IMR-90 (cell line): ENCODE measurements at regions not wholly inside any gene's neighbourhood (a gene's known extent, or its start where the extent isn't known, plus 50 kb on each side); places are given as distances from the start of the nearest gene placed in this dataset.

Source experiments
- ATAC-seq: fragments of 200-7000 bp; cut with Tn5 transposase; 2 replicates; pipeline ENCODE4 v1.9.1; 2020; ENCODE audit warnings: low read depth, mild to moderate bottlenecking, moderate library complexity
- BruUV-seq: library from RNA; stranded (reverse); fragments of 400-500 nt; replicated peaks from 2 replicates; lab custom pipeline; 2021; lab: Mats Ljungman, UMichigan
- CTCF ChIA-PET: fragments of 300-600 bp; formaldehyde crosslinking; extraction: SDS; loops from one replicate; lab custom pipeline; 2021; ENCODE audit warnings: antibody characterized with exemption; lab: Yijun Ruan, JAX
- POLR2A ChIA-PET: fragments of 300-600 bp; sonication (Branson Sonifier 250); formaldehyde crosslinking; loops from one replicate; lab custom pipeline; 2022; ENCODE audit warnings: antibody characterized with exemption; ENCODE audit not compliant: unreplicated experiment; lab: Charles Lee
- DNase-seq: peaks from one replicate; pipeline ENCODE4 v3.0.0; 2013
- H2AFZ ChIP-seq: replicated peaks from 2 replicates; pipeline ENCODE3; 2013; ENCODE audit warnings: low read length, mild to moderate bottlenecking; ENCODE audit not compliant: poor library complexity
- H2AK5ac ChIP-seq: 2 replicates; pipeline ENCODE4 v1.6.1; 2013; ENCODE audit warnings: low read depth, low read length, inconsistent platforms
- H2AK9ac ChIP-seq: replicated peaks from 2 replicates; pipeline ENCODE3; 2013; ENCODE audit warnings: mild to moderate bottlenecking, low read depth, low read length, moderate library complexity; ENCODE audit not compliant: poor library complexity
- H2BK120ac ChIP-seq: 2 replicates; pipeline ENCODE4 v1.6.1; 2013; ENCODE audit warnings: low read depth, low read length, inconsistent platforms
- H2BK15ac ChIP-seq: 3 replicates; pipeline ENCODE4 v1.6.1; 2013; ENCODE audit warnings: low read depth, low read length, inconsistent platforms
- H2BK20ac ChIP-seq: 2 replicates; pipeline ENCODE4 v1.6.1; 2013; ENCODE audit warnings: low read depth, mild to moderate bottlenecking, inconsistent platforms, low read length, moderate library complexity
- H2BK5ac ChIP-seq: 2 replicates; pipeline ENCODE4 v1.6.1; 2013; ENCODE audit warnings: mild to moderate bottlenecking, low read depth, low read length, inconsistent platforms; ENCODE audit not compliant: poor library complexity, severe bottlenecking
- H3K14ac ChIP-seq: replicated peaks from 2 replicates; pipeline ENCODE4 v1.6.1; 2013; ENCODE audit warnings: low read depth, low read length, inconsistent platforms
- H3K18ac ChIP-seq: 2 replicates; pipeline ENCODE4 v1.6.1; 2013; ENCODE audit warnings: low read depth, low read length, control low read depth
- H3K23ac ChIP-seq: 2 replicates; pipeline ENCODE4 v1.6.1; 2013; ENCODE audit warnings: low read depth, low read length, inconsistent platforms
- H3K27ac ChIP-seq: 2 replicates; pipeline ENCODE4 v1.5.1; 2013; ENCODE audit warnings: mild to moderate bottlenecking, control low read depth, low read length; ENCODE audit not compliant: insufficient read depth
- H3K27me3 ChIP-seq: 2 replicates; pipeline ENCODE4 v1.6.1; 2013; ENCODE audit warnings: low read length; ENCODE audit not compliant: control insufficient read depth, insufficient read depth
- H3K36me3 ChIP-seq: 2 replicates; pipeline ENCODE4 v1.6.1; 2013; ENCODE audit warnings: low read length, mixed read lengths; ENCODE audit not compliant: control insufficient read depth, insufficient read depth
- H3K4ac ChIP-seq: 2 replicates; pipeline ENCODE4 v1.6.1; 2013; ENCODE audit warnings: low read depth, low read length, inconsistent platforms
- H3K4me1 ChIP-seq: 2 replicates; pipeline ENCODE4 v1.6.1; 2013; ENCODE audit warnings: low read length, mixed read lengths; ENCODE audit not compliant: control insufficient read depth, insufficient read depth
- H3K4me2 ChIP-seq: 2 replicates; pipeline ENCODE4 v1.6.1; 2013; ENCODE audit warnings: low read depth, mild to moderate bottlenecking, control low read depth, low read length, moderate library complexity
- H3K4me3 ChIP-seq: 2 replicates; pipeline ENCODE4 v1.5.1; 2013; ENCODE audit warnings: low read depth, mild to moderate bottlenecking, control low read depth, low read length, moderate library complexity; ENCODE audit not compliant: insufficient read depth
- H3K56ac ChIP-seq: 2 replicates; pipeline ENCODE4 v1.6.1; 2013; ENCODE audit warnings: low read length, inconsistent platforms; ENCODE audit not compliant: insufficient read depth; ENCODE audit errors: extremely low read depth
- H3K79me1 ChIP-seq, 2 experiments: 2 replicates each; pipeline ENCODE4 v1.6.1; 2013; ENCODE audit warnings: low read length in 2 of 2, inconsistent platforms in 1 of 2, low read depth in 1 of 2
- H3K9ac ChIP-seq: 2 replicates; pipeline ENCODE4 v1.6.1; 2013; ENCODE audit warnings: low read depth, low read length, control low read depth
- H3K9me1 ChIP-seq: 2 replicates; pipeline ENCODE4 v1.6.1; 2013; ENCODE audit warnings: low read length, inconsistent platforms; ENCODE audit not compliant: insufficient read depth
- H3K9me3 ChIP-seq: 2 replicates; pipeline ENCODE4 v1.6.1; 2013; ENCODE audit warnings: low read length; ENCODE audit not compliant: control insufficient read depth, insufficient read depth
- H4K20me1 ChIP-seq: 2 replicates; pipeline ENCODE4 v1.6.1; 2013; ENCODE audit warnings: low read length, inconsistent platforms; ENCODE audit not compliant: insufficient read depth
- H4K5ac ChIP-seq: 2 replicates; pipeline ENCODE4 v1.6.1; 2013; ENCODE audit warnings: mild to moderate bottlenecking, low read depth, low read length, control low read depth
- H4K8ac ChIP-seq, 2 experiments: 2 replicates each; pipeline ENCODE4 v1.6.1; 2013; ENCODE audit warnings: low read depth in 2 of 2, low read length in 2 of 2, control low read depth in 1 of 2, inconsistent platforms in 1 of 2
- H4K91ac ChIP-seq: 2 replicates; pipeline ENCODE4 v1.6.1; 2013; ENCODE audit warnings: low read depth, low read length, inconsistent platforms; ENCODE audit not compliant: insufficient read depth
- BHLHE40 ChIP-seq: fragments of 150-350 bp; IDR thresholded peaks from 2 replicates; pipeline ENCODE4 v1.6.1; 2016; ENCODE audit warnings: mild to moderate bottlenecking, low read depth, low read length
- CEBPB ChIP-seq: IDR thresholded peaks from 2 replicates; pipeline ENCODE4 v1.6.1; 2012; ENCODE audit warnings: low read depth, low read length, improper control_type of control experiment
- WGBS, 2 experiments: methylation state at CpG; one replicate each; pipeline versions ENCODE4 v1.1.5 to v1.1.7; 2013; ENCODE audit warnings: missing lambda C conversion rate in 2 of 2; ENCODE audit not compliant: insufficient read length in 1 of 2; ENCODE audit errors: extremely low coverage in 2 of 2; 5-methylcytosine and 5-hydroxymethylcytosine counted together
- dilution Hi-C: fragments of 300-500 bp; cut with HindIII; formaldehyde crosslinking; loops from one replicate; pipeline ENCODE4 v1.14.3; 2018; ENCODE audit warnings: low sequenced_read_pairs; ENCODE audit not compliant: unreplicated experiment
- in situ Hi-C: fragments of 300-500 bp; cut with MboI; formaldehyde crosslinking; loops from 3 replicates; pipeline ENCODE4 v1.14.3; 2019; ENCODE audit warnings: low sequenced_read_pairs, inconsistent platforms, mixed read lengths
- intact Hi-C: fragments of 100-400 bp; cut with micrococcal nuclease; formaldehyde crosslinking; loops from 2 replicates; pipeline ENCODE4 v1.10.0; 2022

- H2AFZ ChIP-seq = no peak overlapping the region
- no peak overlapping the region for H3K14ac ChIP-seq
- no peak overlapping the region for H3K4ac ChIP-seq
- H3K4me1 ChIP-seq = no peaks in the 10 kb centered on the region
- no peak overlapping the region for H3K27ac ChIP-seq
- H4K91ac ChIP-seq = no peak overlapping the region
- no peak overlapping the region for H2AK5ac ChIP-seq
- ChIA-PET CTCF (no interaction called here), POLR2A (no interaction called here)
- H4K5ac ChIP-seq = no peak overlapping the region
- H3K23ac ChIP-seq = no peak overlapping the region
- no peak overlapping the region for H3K18ac ChIP-seq
- H3K9me3 ChIP-seq = peaks cover 17% of the 10 kb centered on the region
- H3K36me3 ChIP-seq = no peaks in the 10 kb centered on the region
- no peak for ATAC-seq
- intact Hi-C loops (loop anchor here (5.0 kb wide), 1 partner anchor 578 kb away; no protein-coding TSS in a partner anchor), dilution Hi-C loops (no loop called here), in situ Hi-C loops (no loop called here)
- H3K4me2 ChIP-seq = no peak overlapping the region
- H4K20me1 ChIP-seq = no peaks in the 10 kb centered on the region
- H2BK15ac ChIP-seq = no peak overlapping the region
- no TSS peak for BruUV-seq
- H3K79me1 ChIP-seq = no peaks in the 10 kb centered on the region
- no peak overlapping the region for H2BK5ac ChIP-seq
- no peaks in the 10 kb centered on the region for H3K9me1 ChIP-seq
- no peak overlapping the region for H4K8ac ChIP-seq
- no peak overlapping the region for H3K9ac ChIP-seq
- H3K4me3 ChIP-seq = no peak overlapping the region
- no peak for DNase-seq
- no peak for TF ChIP-seq BHLHE40
- peak; percentile 76 for TF ChIP-seq CEBPB
- no peak overlapping the region for H2BK120ac ChIP-seq
- H2BK20ac ChIP-seq = no peak overlapping the region
- H3K56ac ChIP-seq = no peak overlapping the region
- peaks cover 28% of the 10 kb centered on the region for H3K27me3 ChIP-seq
- H2AK9ac ChIP-seq = no peak overlapping the region
- WGBS, 2 experiments = no CpG with 5 or more reads among the region's 3 CpGs
Observed at GRCh38 chr9:124120272-124120671, 108.7 kb downstream of the LHX2 start.
